NCI-H510A (cell line): ENCODE measurements at regions not wholly inside any gene's neighbourhood (a gene's known extent, or its start where the extent isn't known, plus 50 kb on each side); places are given as distances from the start of the nearest gene placed in this dataset.

ENCODE experiments used
- DNase-seq: peaks from one replicate; lab custom pipeline; 2025; lab: John Stamatoyannopoulos, UW

DNA sequence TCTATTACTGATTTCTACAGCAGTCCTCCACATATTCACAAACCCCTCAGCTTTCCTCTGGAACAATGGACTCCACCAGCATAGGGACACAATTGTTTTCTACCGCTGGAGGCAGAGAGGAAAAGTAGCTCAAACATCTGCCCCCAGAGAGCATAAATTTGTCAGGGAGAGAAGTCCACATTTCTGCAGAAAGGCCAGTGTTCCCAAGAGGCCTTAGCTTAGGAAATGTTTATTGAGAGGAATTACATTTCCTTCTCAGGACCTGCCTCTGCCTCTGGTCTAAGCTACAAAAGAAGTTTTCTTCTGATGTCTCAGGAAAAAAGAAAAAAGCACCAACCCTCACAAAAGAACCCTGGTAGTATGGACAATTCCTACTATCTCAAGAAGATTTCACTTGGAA, 217.8 kb upstream of the BMP4 start:
- no peak for DNase-seq

- DNase-seq = no peak
These were observed 218.8 kb upstream of the BMP4 start for GRCh38 chr14:54175298-54175942.

DNA sequence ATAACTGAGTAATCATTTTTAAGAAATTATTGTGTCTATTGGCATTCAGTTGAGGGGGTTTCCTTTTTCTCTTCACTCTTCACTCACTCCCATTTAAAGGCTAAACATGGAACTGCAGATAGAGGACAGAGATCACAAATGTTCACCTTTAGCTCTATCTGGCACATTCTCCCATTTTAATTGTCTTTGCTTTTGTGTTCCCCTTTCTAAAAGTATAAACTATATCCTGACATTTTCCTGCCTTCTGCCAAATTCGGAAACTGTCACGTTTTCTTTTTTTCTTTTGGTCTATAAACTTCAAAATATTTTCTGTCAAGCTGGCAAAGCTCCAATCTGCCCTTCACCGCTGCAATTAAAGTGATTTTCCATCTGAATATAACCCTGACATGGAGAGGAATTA, 219.8 kb upstream of the CDKN3 start:
- DNase-seq = no peak

DNA sequence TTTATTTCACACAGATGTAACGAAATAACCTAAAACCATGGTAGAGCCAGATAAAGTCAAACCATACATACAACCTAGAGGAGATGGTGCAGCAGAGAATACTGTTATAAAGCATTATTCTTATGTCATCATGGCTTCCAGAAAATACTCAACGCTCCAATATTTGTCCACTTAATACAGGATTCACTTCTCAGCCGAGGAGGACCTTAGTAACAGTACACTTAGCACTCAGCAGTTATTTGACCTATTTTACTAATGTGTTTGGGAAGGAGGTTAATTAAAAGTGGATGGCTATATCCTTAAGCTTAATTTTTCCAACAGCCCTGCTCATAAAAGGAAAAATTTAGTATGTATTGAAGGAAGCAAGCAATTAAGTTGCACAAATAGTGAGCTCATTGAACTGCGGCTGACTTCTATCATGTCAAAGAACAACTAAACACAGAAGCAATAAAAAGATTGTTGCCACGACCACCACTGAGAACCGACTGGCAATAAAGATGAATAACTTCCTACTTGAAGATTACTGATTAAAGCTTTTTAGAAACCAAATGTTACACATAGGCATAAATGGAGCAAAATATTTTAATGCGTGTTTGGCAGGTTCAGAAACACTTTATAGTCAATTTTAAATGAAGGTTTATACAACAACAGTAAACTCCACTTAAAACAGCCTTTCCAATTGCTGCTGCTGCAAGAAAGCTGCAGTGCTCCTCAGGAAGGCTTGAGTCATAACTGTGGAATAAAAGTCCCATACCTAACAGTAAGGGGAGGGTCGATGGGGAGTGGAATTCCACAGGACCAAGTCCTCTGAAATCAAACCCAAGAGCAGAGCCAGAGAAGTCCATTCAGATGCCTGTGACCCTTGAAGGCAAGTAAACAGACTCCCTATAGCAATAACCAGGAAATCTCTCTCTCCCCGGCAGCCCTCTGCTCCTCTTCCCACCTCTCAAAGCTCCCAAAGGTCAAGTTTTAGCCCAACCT, 218.9 kb upstream of the CDKN3 start:
- DNase-seq = no peak

GRCh38 chr14:54182419-54183045, 214.3 kb upstream of the CDKN3 start:
- no peak for DNase-seq

GRCh38 chr14:54186821-54187763, 209.7 kb upstream of the CDKN3 start:
- no peak for DNase-seq

DNA sequence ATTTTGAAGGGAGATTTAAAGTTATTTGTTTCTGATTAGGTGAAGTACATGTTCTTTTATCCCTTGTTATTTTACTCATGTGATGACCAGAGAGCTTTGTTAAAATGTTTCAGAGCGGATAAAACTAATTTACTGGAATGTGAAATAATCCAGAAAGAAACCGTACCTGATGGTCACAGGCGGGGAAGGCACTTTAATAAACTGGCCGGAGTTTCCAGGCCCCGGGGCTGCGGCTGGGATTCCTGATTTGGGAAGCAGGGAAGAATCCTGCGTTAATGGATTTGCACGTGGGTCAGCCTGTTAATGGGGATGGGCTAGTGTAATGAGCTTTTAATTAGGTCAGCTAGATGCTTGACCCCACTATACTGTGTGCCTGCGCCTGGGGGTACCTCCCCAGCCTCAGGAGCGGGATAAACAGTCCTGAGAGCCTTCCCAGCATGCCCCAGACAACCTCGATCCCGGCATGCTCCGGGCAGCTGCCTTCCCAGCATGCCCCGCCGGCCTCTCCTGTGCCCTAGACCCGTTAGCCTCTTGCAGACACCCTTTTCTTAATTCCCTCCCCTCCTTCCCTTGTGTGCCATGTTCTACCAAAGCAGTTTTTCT, 208.6 kb upstream of the CDKN3 start:
- DNase-seq = no peak

GRCh38 chr14:54189333-54189732, 207.5 kb upstream of the CDKN3 start:
- no peak for DNase-seq

GRCh38 chr14:54189748-54190354, 207.0 kb upstream of the CDKN3 start:
- no peak for DNase-seq

GRCh38 chr14:54191846-54192245, 205.0 kb upstream of the CDKN3 start:
- no peak for DNase-seq

DNA sequence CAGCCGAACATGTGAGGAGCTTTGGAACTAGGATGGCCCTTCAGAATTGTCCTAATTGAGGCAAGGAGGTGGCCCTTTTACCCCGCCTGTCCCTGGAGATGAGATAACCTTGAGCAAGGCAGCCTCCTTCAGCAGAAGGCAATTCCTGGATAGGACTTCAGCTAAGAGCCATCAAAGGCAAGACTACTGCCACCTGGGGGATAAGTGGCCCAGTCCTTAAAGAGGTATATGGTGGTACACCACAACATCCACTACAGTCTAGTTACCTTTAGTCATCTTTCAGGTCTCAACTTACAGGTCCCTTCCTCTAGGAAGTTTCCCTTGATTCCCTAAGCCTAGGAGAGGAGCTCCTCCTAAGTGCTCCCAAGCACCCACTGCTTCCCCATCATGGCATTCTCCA, 204.2 kb upstream of the CDKN3 start:
- DNase-seq = no peak

DNA sequence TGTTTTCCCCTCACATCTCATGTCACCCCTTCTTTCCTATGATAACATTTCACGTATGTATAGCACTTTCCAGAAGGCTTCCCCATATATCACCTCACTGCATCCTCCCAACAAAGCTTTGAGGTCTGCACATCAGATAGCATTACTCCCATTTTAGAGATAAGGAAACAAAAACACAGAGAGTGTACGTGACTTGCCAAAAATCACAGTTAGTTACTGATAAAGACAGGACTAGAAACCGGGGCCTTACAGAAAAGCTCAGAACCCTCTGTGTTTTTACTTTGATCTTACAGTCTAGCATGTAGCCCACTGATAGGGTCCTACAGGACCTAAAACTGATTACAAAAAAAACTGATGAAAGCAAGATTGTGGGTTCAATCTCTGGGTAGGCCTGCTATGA, 202.9 kb upstream of the CDKN3 start:
- no peak for DNase-seq

- DNase-seq = no peak
These were observed 202.3 kb upstream of the CDKN3 start for GRCh38 chr14:54194501-54194900.

DNA sequence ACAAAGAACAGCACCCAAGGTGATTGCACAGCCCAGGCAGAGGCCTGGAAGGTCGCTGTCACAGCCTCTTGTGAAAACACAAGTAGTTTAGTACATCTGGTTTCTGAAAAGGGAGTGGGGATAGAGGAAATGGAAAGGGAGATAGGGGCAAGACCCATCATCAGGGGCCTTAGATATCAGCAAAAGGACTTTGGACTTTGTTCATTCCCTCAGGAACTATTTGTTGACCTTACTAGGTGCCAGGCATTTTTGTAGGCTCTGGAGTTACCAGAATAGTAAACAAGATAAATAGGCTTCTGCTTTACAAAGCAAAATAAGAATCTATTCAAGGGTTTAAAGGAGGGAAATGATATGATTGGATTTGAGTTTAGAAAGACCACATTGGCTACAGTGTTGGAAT, 199.4 kb upstream of the CDKN3 start:
- DNase-seq = no peak

- DNase-seq = no peak
These were observed 196.1 kb upstream of the CDKN3 start for GRCh38 chr14:54200726-54201125.

GRCh38 chr14:54202288-54202687, 194.5 kb upstream of the CDKN3 start:
- no peak for DNase-seq

DNA sequence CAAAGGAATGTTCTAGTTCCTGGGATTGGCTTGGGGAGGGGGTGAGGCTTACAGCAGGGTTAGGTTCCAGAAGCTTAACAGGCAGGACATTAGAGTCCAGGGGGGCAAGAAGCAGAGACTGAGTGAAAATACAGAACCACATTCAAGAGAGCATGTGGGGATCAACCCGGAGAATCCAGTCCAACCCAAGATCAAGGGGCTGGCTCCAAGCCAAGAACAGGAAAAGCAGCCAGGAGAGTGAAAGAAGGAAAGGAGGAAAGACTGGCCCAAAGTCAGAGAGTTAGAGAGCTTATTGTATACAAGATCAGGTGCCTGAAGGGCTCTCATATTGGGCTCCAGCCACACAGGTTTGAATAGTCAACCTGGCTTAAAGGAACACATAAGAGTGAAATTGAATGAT, 190.3 kb upstream of the CDKN3 start:
- DNase-seq = no peak

DNA sequence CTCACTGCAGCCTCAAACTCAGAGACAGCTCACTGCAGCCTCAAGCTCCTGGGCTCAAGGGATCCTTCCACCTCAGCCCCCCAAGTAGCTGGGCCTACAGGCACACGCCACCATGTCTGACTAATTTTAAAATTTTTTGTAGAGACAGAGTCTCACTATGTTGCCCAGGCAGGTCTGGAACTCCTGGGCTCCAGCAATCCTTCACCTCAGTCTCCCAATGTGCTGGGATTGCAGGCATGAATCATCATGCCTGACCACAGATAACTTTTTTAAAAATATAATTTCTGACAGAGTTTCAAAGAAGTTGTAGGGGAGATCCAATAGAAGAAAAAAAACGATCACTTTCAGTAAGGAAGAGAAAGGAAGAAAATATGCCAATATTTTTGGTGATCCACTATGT, 189.7 kb upstream of the CDKN3 start:
- DNase-seq = no peak

DNA sequence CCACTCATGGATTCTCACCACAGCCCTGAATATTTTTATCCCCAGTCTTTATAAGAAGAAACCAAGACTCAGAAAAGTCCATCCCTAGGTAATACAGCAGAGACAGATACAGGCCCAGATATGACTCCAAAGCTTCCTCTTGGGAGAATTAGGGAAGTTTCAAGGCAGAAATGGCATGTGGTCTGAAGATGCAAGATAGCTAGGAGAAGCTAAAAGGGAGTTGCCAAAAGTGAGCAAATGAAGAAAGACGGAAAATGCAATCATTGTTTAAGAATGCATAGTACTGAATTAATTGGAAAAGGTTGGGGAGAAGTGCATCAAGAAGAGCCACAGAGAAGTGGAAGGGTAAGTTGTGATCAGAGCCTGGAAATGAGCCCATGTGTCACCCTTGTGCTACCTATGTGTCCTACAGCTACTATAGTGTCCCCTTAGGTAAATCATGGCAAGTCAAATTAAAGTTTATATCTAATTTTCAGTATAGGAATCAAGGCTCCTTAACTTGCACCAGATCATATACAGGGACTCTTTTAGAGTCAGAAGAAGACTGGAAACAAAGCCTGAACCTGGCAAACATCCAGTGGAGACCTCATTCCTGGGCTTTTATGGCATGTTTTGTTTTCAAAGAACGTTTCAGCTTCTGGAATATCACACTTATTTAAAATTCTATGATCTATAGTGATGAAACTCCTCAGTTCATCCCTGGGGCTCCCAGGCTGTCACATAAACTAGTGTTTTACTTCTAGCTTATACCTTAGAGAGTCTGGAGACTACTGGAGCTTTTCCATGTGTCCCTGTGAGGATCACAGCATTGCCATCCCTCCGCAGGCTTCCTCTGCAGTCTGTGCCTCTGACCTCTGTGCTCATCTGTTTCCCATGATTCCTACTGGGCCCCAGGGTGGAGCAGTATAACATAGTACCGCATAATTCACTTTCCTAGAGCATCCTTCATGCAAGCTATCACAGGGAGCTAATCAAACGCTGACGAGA, 189.0 kb upstream of the CDKN3 start:
- DNase-seq = no peak

- DNase-seq = no peak
These were observed 188.1 kb upstream of the CDKN3 start for GRCh38 chr14:54208751-54209150.
